Brain microvascular endothelial cell (primary cell): ENCODE measurements at regions not wholly inside any gene's neighbourhood (a gene's known extent, or its start where the extent isn't known, plus 50 kb on each side); places are given as distances from the start of the nearest gene placed in this dataset.
"Not testable (repeated sequence)": the region's sequence is repeated elsewhere in the genome, so short reads cannot be mapped to it uniquely, and the experiment has no call there.

Experiments used
- DNase-seq: peaks from one replicate; pipeline ENCODE4 v3.0.0-alpha.2; 2020
- H3K27ac ChIP-seq: fragments of 250-450 bp; sonication (Bioruptor Pico); 2 replicates; pipeline ENCODE4 v1.5.1; 2020; ENCODE audit warnings: mild to moderate bottlenecking, moderate library complexity
- H3K27me3 ChIP-seq: fragments of 250-450 bp; sonication (Bioruptor Pico); replicated peaks from 2 replicates; pipeline ENCODE4 v1.5.1; 2020; ENCODE audit warnings: mild to moderate bottlenecking
- H3K36me3 ChIP-seq: fragments of 250-450 bp; sonication (Bioruptor Pico); replicated peaks from 2 replicates; pipeline ENCODE4 v1.5.1; 2020; ENCODE audit warnings: mild to moderate bottlenecking
- H3K4me3 ChIP-seq: 2 replicates; pipeline ENCODE4 v1.5.1; 2011; ENCODE audit warnings: low read depth, mild to moderate bottlenecking, control low read depth, low read length, moderate library complexity
- in situ Hi-C: cut with HindIII; loops from 2 replicates; pipeline ENCODE4 v1.10.0; 2017; ENCODE audit warnings: low sequenced_read_pairs, low pct_ligation_motif_present
- TF ChIP-seq, protein P1 (sequence below): IDR thresholded peaks from 2 replicates; pipeline ENCODE4 v1.5.1; 2011; ENCODE audit warnings: low read depth, mild to moderate bottlenecking, moderate library complexity, low read length, control low read depth, inconsistent platforms; ENCODE audit errors: missing control alignments

- TF ChIP-seq, protein P1, sequence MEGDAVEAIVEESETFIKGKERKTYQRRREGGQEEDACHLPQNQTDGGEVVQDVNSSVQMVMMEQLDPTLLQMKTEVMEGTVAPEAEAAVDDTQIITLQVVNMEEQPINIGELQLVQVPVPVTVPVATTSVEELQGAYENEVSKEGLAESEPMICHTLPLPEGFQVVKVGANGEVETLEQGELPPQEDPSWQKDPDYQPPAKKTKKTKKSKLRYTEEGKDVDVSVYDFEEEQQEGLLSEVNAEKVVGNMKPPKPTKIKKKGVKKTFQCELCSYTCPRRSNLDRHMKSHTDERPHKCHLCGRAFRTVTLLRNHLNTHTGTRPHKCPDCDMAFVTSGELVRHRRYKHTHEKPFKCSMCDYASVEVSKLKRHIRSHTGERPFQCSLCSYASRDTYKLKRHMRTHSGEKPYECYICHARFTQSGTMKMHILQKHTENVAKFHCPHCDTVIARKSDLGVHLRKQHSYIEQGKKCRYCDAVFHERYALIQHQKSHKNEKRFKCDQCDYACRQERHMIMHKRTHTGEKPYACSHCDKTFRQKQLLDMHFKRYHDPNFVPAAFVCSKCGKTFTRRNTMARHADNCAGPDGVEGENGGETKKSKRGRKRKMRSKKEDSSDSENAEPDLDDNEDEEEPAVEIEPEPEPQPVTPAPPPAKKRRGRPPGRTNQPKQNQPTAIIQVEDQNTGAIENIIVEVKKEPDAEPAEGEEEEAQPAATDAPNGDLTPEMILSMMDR = no peak
- DNase-seq = no peak
Observed at GRCh38 chr6:9040718-9041117, 605.4 kb upstream of the SLC35B3 start.

GRCh38 chr6:9039258-9039657 is 603.9 kb upstream of the SLC35B3 start:
- DNase-seq = no peak
- H3K4me3 ChIP-seq = no peak overlapping the region
- H3K27ac ChIP-seq = no peak overlapping the region
- no peaks in the 10 kb centered on the region for H3K36me3 ChIP-seq
- in situ Hi-C loops = no loop called here
- TF ChIP-seq, protein P1 = peak; percentile 13
- no peaks in the 10 kb centered on the region for H3K27me3 ChIP-seq

More at GRCh38 chr6:9040718-9041117, 605.4 kb upstream of the SLC35B3 start:
- H3K27me3 ChIP-seq = no peaks in the 10 kb centered on the region
- in situ Hi-C loops = no loop called here
- no peak overlapping the region for H3K4me3 ChIP-seq
- no peaks in the 10 kb centered on the region for H3K36me3 ChIP-seq
- H3K27ac ChIP-seq = no peak overlapping the region

GRCh38 chr6:9028086-9028485 is 592.7 kb upstream of the SLC35B3 start:
- in situ Hi-C loops = no loop called here
- TF ChIP-seq, protein P1 = no peak
- H3K4me3 ChIP-seq = no peak overlapping the region

GRCh38 chr6:9025796-9026394 is 590.5 kb upstream of the SLC35B3 start:
- Histone ChIP-seq H3K27me3 (no peaks in the 10 kb centered on the region), H3K27ac (no peak overlapping the region), H3K4me3 (no peak overlapping the region), H3K36me3 (no peaks in the 10 kb centered on the region)
- TF ChIP-seq, protein P1 = no peak
- no peak for DNase-seq
- in situ Hi-C loops = no loop called here

More at GRCh38 chr6:9028086-9028485, 592.7 kb upstream of the SLC35B3 start:
- no peaks in the 10 kb centered on the region for H3K27me3 ChIP-seq
- no peak overlapping the region for H3K27ac ChIP-seq
- H3K36me3 ChIP-seq = no peaks in the 10 kb centered on the region
- no peak for DNase-seq

DNA sequence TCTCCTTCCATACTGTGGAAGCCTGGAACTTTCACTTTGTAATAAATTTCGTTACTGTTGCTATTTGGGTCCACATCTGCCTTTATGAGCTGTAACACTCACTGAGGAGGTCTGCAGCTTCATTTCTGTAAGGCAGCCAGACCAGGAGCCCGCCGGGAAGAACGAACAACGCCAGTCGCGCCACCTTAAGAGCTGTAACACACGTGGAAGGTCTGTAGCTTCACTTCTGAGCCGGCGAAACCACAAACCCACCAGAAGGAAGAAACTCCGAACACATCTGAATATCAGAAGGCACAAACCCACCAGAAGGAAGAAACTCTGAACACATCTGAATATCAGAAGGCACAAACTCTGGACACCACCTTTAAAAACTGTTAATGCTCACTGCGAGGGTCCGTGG is 589.9 kb upstream of the SLC35B3 start:
- in situ Hi-C loops = no loop called here
- H3K27ac ChIP-seq = no peak overlapping the region
- H3K36me3 ChIP-seq = no peaks in the 10 kb centered on the region
- TF ChIP-seq, protein P1 = no peak
- H3K27me3 ChIP-seq = no peaks in the 10 kb centered on the region
- H3K4me3 ChIP-seq = no peak overlapping the region
- no peak for DNase-seq

DNA sequence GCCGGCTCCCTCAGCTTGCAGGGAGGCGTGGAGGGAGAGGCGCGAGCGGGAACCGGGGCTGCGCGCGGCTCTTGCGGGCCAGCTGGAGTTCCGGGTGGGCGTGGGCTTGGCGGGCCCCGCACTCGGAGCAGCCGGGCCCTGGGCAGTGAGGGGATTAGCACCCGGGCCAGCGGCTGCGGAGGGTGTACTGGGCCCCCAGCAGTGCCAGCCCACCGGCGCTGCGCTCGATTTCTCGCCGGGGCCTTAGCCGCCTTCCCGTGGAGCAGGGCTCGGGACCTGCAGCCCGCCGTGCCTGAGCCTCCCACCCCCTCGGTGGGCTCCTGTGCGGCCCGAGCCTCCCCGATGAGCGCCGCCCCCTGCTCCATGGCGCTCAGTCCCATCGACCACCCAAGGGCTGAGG is 588.9 kb upstream of the SLC35B3 start:
- H3K4me3 ChIP-seq, DNase-seq, H3K27me3 ChIP-seq, H3K27ac ChIP-seq, in situ Hi-C loops, H3K36me3 ChIP-seq: not testable (repeated sequence)
